Effector CD4-positive, alpha-beta T cell (primary cell): ENCODE measurements at regions not wholly inside any gene's neighbourhood (a gene's known extent, or its start where the extent isn't known, plus 50 kb on each side); places are given as distances from the start of the nearest gene placed in this dataset.

Source experiments
- DNase-seq: peaks from one replicate; pipeline ENCODE4 v3.0.0-alpha.2; 2020

GRCh38 chr14:98146416-98146815, 1125.6 kb downstream of the BCL11B start:
- no peak for DNase-seq

DNA sequence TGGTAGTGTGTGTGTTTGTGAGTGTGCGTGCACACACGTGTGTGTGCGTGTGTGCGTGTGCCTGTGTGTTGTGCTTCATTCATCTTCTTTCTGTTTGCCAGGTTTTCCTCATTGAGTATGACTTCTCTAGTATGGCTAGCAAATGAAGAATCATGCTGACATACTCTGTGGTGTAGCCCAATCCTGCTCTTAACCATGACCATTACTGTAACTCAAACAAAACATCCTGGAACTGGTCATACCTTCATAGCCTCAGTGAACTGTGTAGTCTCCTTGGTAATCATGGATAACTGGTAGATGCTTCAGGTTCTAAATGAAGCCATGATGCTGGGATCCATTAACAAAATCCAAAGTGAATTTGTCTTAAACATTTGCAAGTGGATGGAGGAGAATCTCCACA, 1117.7 kb downstream of the BCL11B start:
- no peak for DNase-seq

DNA sequence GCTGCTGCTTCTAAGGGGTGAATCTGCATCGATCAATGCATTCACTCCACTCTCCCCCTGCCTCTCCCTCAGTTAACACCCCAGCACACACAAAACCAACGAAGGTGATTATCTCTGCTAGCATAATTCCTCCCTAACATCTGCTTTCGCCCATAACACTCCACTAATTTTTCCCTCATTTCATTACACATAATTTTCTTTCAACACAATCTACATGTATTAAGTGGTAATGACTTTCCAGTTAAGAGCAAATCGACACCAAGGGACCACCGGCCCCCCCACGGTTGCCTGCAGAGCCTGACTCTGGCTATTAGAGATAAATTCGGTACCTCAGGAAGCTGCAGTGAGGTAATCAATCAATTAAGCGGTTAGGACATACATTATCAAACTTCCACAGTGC, 1115.6 kb downstream of the BCL11B start:
- no peak for DNase-seq

DNA sequence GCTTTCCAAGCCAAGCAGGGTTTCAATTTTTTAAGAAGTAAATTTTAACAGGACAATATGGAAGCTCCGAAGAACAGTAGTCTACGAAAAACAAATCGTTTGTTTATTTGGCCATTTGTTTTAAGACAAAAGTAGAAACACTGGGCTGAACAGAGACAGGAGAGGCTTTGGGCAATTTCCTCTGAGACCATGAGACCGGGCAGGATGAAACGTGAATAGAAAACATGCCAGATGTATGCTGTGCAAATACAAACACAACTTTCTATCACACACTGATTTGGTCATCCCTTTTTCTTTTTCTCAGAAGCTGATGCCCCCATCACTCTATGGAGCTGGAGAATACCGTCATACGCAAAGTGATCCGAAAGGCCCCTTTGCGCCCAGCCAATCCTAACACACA, 1111.1 kb downstream of the BCL11B start:
- DNase-seq, result no peak

DNA sequence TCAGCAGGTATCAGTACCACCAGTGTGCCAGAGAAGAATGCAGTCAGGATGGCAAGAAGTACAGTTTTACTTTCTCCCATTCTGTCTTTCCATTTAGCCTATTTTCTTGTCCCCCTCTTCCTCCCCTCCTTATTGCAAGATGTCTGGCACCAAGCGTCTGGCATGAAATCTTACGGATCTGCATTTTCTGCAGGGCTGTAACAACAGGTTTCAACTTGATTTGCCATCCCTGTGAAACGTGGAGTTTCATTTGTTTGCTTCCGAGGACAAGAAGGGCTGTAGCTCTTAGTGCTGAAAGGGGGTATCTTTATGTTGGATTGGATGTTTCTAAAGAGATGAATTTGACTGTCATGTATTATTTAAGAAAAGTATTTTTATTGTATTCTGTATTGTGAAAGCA, 1110.6 kb downstream of the BCL11B start:
- no peak for DNase-seq

DNA sequence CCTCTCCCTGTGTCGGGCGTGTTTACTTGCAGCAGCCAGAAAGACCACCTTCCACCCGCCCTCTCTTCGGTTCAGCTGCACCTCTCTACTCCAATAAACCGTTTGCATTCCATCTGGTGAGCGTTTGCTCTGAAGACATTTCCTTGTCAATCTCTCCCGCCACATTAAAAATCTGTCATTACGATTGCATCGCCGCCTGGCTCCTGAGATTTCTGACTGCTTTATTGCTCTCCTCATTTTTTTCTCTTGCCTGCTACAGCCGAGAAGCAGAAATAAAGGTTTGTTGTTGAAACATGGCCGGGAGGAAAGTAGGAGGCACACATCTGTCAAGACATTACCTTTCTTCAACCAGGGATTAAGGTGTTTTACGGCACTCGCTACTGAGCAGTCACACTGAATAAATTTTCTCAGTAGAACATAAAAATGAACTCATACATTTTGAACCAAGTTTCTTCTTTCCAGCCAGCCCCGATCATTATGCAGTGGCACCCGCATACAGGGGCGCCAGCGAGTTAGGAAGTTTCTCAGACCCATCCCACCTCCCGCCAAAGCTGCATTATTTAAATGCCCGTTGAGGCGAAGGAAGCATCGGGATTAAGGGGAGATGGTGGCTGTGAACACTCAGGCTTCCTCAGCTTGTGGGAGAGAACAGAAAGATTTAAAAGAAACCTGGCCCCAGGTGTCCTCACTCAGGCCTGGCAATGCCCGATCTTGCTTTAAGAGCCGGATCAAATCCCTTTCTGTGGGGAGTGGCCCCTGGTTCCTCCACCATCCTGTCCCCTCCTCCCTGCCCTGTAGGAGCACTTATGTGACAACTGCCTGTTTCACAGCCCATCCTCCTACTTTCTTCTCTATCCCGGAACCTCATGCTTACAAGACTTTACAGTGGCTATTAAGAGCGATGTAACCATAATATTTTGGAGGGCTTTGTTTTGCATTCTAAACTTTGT, 1108.9 kb downstream of the BCL11B start:
- DNase-seq, result no peak

DNA sequence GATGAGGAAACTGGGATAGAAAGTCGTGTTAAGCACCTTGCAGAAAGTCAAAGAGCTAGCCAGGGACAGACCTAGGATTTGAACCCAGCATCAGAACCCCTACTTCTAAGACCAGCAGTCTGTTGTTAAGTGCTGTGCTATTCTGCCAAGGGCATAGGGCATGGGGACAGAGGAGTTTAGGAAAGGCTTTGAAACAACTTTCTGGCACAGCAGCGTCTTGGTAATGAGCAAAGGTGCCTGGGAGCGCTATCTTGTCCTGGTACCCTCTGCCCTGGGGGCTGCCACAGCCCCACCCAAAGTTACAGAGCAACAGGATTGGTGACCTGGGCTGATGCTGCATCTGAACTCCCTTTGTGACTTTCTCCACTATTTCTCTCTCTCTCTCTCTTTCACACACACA, 1108.1 kb downstream of the BCL11B start:
- no peak for DNase-seq

DNA sequence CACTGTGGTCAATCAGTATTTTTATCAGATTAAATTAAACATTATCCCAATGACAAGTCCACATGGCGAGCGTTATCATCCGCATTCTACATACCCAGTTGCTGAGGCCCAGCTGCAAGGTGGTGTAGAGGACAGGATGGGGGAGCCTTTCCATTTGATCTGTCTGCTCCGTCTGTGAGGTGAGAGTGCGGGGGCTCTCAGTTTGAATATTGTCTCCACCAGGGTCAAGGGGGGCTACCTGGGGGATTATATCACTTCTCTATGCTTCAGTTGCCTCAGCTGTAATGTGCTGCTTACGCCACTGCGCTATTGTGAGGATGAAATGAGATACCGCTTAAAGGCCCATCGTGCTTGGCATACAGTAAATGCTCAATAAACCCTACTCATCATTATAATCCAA, 1106.0 kb downstream of the BCL11B start:
- DNase-seq, result no peak

DNA sequence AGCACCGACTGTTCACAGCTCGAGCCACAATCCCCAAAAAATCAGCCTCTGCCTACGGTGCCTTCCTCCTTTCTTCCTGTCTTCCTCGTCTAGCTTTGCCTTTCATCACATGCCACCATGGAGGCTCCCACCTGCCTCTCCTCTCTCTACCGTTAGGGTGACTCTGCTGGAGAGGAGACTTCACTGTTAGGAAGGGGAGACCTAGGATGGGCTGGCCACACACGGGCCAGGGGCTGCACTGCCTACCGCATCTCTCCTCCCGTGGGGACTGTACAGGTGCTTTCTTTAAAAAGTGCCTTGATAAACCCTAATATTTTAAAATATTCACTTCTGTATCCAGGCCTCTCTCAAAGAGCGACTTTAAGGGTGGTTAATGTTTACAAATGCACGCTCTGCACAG, 1104.7 kb downstream of the BCL11B start:
- DNase-seq, result no peak

DNA sequence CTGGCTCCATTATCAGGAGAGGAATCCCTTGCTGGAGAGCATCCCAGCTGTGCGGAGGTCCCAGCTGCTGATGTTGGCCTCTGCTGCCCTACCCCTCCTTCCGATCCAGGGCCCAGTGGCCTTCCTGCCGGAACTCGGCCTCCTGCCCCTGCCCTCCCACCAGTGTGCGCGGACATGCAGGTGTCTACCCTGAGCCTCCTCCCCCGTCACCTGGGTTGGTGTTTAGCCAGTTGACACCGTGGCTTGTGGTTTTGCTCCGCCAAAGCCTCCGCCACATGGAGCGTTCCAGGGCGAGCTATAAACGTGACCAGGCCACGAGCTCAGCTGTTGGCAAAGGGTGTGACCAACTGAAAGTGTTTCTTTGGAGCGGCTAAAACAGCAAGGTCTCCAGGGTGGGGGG, 1104.3 kb downstream of the BCL11B start:
- DNase-seq, result no peak

- DNase-seq, result no peak
Observed at GRCh38 chr14:98168211-98168985, 1103.6 kb downstream of the BCL11B start.

DNA sequence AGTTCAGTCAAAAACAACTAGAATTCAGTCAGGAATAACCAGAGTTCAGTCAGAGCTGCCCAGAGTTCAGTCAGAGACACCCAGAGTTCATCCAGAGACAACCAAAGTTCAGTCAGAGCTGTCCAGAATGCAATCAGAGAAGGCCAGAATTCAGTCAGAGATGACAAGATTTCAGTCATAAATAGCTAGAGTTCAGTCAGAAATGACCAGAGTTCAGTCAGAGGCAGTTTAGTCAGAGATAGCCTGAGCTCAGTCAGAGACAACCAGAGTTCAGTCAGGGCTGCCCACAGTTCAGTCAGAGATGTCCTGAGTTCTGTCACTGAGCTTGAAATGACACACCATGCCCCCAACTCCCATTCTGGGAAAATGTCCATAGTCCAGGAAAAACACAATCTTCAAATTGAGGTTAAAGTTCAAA, 1102.8 kb downstream of the BCL11B start:
- DNase-seq, result no peak

DNA sequence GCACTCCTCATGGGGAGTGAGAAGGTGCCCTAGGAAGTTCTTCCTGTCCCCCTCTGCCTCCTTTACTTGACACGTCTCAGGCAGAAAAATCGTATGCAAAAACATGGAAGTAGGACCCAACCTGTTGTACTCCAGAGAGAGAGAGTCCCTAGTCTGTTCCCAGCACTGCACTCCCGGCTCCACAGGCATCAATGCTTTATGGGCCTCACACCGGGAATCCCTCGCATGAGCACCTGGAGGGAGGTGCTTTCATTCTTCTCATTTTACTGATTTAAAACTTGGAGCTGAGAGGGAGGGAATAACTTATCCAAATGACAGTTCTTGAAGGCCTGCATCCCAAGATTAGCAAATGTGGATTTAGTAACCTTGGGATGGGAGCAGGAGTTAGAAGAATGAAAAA, 1101.4 kb downstream of the BCL11B start:
- no peak for DNase-seq

GRCh38 chr14:98171654-98172053, 1100.3 kb downstream of the BCL11B start:
- DNase-seq, result no peak

- no peak for DNase-seq
Observed at GRCh38 chr14:98172243-98172778, 1099.7 kb downstream of the BCL11B start.

GRCh38 chr14:98173305-98173704, 1098.7 kb downstream of the BCL11B start:
- DNase-seq, result peak; percentile 35

GRCh38 chr14:98174041-98174440, 1098.0 kb downstream of the BCL11B start:
- no peak for DNase-seq

- DNase-seq, result no peak
Observed at GRCh38 chr14:98175436-98175835, 1096.6 kb downstream of the BCL11B start.

GRCh38 chr14:98175881-98176280, 1096.1 kb downstream of the BCL11B start:
- no peak for DNase-seq

GRCh38 chr14:98176892-98177291, 1095.1 kb downstream of the BCL11B start:
- no peak for DNase-seq

- peak; percentile 24 for DNase-seq
Observed at GRCh38 chr14:98177551-98177950, 1094.4 kb downstream of the BCL11B start.

DNA sequence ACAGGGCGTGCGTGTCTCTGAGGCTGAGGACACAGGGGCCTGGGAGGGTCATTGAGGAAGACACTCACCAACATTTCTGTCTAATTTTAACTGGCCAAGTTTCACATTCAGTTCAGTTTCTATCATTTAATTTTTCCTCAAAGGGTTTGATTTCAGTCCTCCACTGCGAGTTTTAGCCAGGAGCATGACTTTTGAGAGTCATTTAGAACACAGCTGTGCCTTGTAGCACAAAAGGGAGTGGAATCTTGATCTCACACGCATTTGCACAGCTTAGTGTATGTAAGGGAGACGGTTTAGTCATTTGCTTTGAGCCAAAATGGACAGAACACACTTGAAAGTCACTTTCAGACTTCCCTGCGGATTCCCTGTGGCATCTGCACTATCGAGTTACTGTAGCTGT, 1090.8 kb downstream of the BCL11B start:
- DNase-seq, result no peak

GRCh38 chr14:98181768-98182167, 1090.2 kb downstream of the BCL11B start:
- no peak for DNase-seq
